ENCODE measurements at regions not wholly inside any gene's neighbourhood (a gene's known extent, or its start where the extent isn't known, plus 50 kb on each side); places are given as distances from the start of the nearest gene placed in this dataset.

DNA sequence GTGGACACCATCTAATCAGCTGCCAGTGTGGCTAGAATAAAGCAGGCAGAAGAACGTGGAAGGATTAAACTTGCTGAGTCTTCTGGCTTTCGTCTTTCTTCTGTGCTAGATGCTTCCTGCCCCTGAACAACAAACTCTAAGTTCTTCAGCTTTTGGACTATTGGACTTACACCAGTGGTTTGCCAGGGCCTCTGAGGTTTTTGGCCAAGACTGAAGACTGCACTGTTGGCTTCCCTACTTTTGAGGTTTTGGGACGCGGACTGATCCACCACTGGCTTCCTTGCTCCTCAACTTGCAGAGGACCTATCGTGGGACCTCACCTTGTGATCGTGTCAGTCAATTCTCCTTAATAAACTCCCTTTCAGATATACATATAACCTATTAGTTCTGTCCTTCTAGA, 696.1 kb upstream of the NCAM2 start:
- no peak for DNase-seq

DNA sequence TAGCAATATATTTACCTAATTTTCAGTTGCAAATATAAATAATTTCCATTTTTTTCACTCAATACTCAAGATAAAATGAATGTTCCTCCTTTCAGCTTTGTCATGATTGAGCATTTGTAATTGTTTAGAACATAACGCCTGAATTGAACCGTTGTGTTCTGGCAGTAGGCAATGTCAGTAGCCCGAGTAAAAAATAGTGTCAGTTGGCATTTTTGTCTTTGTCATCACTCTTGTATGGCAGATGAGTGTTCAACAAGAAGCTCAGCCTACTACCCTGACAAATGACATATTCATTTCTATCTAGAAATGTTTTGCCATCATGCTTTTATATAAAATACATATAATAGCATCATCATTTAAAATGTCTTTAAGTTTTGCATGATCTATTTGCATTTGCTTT, 691.4 kb upstream of the NCAM2 start:
- DNase-seq: no peak

DNA sequence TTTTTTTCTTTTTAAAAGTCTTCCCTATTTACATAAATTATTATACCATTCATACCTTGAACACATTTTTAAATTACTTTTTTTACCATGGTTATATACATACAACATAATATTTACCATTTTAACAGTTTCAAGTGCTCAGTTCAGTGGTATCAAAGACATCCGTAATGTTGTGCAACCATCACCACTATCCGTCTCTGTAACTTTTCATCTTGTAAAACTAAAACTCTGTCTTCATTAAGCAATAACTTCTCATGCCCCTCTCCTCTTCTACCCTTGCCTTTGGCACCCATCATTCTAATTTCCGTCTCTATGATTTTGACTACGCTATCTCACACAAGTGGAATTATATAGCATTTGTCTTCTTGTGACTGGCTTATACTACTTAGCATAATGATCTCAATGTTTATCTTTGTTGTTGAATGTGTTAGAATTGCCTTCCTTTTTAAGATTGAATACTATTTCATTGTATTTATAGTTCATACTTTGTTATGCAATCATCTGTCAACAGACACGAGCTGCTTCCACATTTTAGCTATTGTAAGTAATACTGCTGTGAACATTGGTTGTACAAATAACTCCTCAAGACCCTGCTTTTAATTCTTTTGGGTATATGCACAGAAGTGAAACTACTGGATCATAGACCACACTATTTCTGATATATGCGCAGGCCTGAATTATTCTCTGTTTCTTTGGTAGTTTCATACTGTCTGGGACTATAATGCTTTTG, 689.5 kb upstream of the NCAM2 start:
- no peak for DNase-seq

DNA sequence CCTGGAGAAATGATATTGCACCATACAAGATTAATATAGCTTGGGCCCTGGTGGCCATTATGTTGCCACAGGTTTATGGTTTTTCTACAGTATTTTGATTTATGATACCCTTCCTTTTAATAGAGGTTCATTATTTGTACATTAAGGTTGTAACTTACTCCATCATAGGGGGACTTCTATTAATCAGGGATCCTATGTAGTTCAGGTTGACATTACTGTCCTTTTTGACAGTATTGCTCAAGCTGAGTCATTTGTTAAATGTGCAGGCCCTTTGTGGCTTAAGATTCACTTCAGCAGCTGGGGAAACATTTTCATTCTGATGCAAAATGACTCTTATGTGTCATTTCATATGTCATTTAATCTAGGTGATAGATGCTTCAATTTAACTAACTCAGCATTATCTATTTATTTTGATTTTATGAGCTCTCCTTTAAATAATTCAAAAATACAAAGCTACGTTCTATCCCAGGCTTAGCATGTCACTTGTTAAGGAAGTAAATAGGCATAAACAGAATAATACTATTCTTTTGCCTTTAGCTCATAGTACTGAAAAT, 686.9 kb upstream of the NCAM2 start:
- DNase-seq: no peak

DNA sequence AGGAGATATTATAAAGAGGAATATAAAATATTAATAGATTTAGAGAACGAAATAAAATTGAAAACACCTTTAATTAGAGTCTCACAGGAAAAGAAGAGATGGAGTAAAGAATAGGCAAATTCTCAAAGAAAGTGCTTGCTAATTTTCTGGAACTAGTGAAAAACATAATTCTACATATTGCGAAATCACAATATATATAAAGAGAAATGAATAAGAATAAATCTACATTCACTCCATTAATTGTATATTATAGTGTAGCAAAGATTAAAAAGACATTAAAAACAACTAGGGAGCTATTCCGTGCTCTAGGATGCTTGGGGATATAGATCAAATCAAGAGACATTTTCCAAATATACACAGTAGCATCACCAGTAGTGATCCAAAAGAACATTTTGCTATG, 685.2 kb upstream of the NCAM2 start:
- DNase-seq: no peak

DNA sequence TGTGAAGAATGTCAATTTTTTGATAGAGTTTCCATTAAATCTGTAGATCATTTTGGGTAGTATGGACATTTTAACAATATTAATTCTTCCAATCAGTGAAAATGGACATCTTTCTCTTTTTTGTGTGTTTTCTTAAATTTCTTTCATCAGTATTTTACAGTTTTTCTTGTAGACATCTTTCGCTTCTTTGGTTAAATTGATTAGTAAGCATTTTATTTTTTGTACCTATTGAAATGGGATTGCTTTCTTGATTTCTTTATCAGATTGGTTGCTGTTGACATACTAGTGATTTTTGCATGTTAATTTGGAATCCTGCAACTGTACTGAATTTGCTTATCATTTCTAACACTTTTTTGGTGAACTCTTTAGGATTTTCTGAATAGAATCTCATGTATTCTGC, 683.2 kb upstream of the NCAM2 start:
- no peak for DNase-seq

DNA sequence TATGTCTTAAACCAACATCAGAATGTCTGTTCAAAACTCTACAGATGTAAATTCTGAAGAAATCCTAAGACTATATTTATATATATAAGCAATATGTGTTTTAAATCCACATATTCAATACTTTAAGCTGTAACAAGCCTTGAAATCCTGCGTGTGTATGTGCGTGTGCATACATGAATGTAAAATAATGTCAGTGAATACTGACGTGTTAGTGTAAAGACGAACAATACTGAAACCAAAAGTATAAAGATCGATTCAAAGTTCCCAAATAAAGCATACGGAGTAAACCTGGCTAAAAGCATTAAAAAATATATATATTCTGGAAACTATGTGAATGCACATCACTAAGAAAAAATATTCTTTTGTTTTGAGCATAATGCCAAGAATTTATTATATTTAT, 668.6 kb upstream of the NCAM2 start:
- no peak for DNase-seq

DNA sequence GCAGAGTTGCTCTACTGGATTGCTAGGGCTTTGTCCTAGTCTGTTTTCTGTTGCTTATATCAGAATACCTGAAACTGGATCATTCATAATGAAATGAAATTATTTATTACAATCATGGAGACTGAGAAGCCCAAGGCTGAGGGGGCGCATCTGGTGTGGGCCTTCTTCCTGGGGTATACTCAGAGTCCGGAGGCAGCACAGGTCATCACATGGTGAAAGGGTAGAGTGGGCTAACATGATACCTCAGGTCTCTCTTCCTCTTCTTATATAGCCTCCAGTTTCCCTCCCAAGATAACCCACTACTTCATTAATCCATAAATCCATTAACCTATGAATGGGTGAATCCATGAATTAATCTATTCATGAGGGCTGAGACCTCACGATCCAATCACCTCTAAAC, 667.6 kb upstream of the NCAM2 start:
- no peak for DNase-seq

DNA sequence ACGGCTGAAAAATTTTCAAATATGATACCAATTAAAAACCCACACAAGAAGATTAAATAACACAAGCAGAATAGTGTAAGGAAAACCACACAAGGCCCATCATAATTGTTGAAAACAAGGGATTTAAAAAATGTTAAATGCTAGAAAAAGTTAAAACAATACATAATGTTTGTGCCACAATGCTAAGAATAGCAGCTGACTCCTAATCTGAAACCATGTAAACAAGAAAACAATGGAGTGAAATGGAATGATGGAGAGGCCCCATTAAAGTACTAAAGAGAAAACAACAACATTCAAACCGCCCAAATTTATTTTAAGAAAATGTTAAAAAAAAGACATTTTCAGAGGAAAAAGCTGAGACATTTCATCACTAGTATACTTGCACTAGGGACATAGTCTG, 663.6 kb upstream of the NCAM2 start:
- DNase-seq: no peak

DNA sequence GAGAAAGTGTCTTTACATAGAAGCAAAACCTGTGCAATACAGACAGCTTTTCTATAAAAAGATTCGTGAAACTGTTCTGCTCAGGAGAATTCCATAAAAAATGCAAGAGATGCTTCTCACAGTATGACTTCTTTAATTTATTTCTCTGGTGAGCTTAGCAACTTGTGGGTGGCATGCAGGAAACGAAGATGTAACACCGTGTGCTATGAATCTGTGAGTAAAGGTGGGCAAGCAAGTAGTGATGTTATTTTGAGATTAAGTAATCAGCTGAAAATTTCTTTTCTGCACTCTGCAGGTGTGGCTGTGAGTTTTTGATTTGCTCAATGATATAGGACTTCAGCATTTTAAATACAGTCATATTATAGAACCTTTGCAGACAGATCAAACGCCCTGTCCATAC, 656.8 kb upstream of the NCAM2 start:
- DNase-seq: no peak

DNA sequence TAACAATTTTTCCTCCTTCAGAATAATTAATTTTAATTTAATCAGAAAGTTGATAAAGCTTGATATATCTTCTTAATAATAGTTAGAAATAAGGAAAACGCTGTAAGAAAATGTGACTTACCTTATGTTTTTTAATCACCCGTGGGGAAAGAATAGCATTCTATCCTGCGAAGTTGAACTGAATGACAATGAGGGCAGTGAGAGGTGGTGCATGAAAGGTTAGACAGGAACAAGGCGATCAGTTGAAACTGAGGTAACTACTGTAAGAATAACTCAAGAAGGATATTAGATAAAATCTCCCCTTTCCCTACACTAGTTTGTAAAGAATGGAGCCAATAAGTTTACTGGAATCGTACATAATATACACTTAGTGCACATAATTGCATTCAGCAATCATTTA, 655.0 kb upstream of the NCAM2 start:
- no peak for DNase-seq

DNA sequence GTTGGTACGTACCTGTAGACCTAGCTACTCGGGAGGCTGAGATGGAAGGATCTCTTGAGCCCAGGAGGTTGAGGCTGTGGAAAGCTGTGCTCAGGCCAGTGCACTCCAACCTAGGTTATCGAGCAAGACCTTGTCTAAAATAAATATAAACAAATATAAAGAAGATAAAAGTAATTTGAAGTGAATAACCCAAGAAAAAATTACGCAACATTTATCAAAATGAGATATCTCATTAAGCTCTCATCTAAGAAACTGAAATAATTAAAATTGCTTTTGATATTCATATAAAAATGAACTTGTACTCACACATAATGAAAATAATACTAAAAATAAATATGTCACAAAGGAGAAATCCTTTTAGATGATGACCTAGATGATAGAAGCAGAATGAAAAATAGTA, 647.1 kb upstream of the NCAM2 start:
- no peak for DNase-seq

DNA sequence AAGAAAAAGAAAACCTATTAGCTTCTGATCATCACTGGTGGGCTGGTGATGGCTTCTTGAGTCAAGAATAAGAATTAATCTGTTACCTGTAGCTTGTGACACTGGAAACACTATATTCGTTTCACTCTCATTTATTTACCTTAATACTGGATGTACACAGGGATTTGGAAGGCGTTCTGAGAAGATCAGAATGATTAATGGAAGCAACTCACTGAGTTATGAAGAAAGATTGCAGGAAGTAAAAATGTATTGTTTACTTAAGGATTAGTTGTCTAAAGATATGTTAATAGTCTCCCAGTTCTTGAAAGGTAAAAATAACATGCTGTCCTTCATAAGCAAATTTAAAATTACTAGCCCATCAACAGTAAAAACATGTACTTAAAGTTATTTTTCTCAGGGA, 644.9 kb upstream of the NCAM2 start:
- no peak for DNase-seq

DNA sequence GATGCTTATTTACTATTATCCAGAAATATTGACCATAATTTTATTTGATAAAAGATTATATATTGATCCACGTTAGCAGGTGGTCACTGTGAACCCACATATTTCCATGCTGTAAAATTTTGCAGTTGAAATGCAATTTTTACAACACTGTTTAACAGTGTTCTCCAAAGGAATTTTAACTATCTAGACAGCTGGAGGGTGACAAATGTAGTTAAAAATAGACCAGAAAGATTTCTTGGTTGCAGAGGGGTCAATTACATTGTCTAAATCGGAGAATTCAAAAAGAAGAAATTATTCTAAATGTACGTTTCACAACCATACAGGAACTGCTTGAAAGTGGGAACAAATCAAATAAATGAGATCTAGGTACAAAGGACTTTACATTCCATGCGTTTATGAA, 625.2 kb upstream of the NCAM2 start:
- no peak for DNase-seq

DNA sequence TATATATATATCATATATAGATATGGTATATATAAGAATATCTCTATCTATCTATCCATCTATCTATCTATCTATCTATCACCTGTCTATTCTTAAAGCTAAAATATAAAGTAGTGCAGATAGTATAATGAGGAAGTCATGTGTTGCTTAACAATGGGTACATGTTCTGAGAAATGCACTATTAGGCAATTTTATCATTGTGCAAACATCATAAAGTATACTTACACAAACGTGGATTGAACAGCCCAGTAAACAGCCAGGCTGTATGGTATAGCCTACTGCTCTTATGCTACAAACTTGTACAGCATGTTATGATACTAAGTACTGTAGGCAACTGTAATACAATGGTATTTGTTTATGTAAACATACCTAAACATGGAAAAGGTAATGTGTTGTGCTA, 621.0 kb upstream of the NCAM2 start:
- DNase-seq: no peak

DNA sequence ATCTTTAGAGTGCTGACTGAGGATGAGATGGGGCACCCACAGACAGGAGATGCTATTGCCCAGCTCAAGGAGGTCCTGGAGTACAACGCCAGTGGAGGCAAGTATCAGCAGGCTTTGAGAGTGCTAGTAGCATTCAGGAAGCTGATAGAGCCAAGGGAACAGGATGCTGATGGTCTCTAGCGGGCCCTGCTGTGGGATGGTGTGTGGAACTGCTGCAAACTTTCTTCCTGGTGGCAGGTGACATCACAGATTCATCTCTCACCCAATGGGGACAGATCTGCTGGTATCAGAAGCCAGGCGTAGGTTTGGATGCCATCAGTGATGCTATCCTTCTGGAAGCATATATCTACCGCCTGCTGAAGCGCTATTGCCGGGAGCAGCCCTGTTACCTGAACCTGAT, 609.8 kb upstream of the NCAM2 start:
- DNase-seq: no peak

DNA sequence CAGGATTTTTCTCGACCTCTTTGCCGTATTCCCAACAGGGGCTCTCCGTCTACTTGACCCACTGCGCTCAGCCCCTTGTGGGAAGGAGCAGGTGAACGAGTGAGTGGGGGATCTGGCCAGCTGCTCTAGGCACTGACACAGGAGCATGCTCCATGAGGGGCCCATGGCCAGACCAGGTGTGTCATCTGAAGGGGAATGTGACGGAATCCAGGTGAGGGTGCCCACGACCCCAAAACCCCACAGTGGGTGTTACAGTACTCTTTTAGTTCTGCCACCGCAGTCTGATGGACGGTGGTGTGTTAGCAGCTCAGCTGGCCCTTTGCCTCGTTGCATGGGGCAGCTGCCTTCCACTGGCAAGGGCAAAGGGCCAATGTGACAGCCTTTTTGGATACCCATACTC, 601.4 kb upstream of the NCAM2 start:
- DNase-seq: no peak

DNA sequence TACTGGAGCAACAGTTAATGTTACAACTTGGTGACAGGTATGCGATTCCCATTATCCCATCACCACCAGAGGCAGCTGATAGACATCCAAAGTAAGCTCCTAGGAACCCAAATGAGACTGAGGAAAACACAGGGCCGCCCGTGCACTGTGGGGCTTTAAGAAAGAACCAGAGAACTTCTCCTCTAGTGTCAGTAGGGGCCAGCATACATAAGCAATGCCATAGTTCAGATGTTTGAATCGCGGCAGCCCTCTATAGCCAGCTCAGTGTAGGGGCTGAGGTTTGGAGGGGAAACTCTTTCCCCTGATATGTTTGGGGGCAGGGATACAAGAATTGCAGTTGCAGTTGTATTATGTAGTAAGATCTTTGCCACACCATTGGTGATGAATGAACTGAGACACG, 593.3 kb upstream of the NCAM2 start:
- no peak for DNase-seq

DNA sequence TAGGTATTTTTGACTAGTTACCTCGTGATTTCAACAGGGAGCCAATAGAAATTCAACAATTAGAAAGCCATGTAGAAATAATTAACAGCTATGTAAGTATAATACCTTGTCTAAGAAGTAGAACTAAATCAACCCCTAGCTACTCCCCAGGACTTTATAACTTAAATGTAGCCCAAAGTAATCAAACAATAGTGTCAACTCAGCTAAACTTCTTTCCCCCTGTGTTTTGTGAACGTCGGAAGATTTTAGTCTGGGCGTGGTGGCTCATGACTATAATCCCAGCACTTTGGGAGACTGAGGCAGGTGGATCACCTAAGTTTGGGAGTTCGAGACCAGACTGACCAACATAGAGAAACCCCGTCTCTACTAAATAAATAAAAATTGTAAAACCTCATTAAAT, 579.9 kb upstream of the NCAM2 start:
- no peak for DNase-seq

DNA sequence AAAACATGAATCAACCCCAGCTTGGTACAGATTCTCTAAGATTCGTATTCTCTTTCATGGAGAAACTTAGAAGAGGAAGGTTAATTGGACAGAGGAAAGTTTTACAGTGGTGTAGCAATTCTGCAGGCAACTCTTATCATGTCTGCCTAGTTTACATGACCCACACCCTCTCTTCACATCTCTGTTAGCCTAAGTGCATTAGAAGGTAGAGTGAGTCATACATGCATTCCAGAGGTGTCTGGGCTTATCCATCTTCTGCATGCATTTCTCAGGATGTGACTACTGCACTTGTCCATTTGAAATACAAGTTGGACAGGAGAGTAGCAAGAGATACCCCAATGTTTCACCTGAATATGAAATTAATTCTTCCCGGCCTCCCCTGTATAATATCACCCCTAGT, 578.4 kb upstream of the NCAM2 start:
- DNase-seq: no peak

DNA sequence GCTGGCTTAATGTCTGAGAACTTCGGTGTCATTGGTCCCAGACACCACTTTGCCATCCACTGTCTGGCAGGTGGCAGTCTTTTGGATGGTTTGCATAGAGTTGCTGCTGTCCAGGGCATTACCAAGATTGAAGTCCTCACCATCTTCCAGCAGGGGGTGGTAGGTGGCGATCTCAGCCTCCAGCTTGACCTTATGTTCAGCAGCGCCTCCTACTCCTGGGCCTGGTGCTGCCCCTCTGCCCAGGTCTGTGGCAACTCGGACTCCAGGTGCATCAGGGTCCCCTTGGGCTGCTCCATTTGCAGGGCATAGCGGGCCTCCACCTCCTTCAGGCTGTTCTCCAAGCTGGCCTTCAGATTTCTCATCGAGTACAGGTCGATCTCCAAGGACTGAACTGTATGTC, 573.3 kb upstream of the NCAM2 start:
- no peak for DNase-seq

DNA sequence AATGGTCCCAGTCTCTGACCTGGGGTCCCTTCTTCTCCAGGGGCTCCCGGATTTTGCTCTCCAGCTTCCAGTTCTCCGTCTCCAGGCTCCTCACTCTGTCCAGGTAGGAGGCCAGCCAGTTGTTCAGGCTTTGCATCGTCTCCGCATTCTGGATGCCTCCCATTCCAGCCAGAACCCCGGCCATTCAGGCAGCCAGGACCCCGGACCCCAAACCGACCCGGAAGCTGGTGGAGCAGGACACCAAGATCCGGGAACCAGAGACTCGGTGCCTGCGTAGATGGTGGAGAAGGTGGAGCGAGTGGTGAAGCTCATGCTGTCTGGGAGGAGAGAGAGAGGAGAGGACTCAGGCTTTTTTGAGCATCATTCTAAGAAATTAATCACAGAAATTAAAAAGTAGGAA, 572.4 kb upstream of the NCAM2 start:
- DNase-seq: no peak

DNA sequence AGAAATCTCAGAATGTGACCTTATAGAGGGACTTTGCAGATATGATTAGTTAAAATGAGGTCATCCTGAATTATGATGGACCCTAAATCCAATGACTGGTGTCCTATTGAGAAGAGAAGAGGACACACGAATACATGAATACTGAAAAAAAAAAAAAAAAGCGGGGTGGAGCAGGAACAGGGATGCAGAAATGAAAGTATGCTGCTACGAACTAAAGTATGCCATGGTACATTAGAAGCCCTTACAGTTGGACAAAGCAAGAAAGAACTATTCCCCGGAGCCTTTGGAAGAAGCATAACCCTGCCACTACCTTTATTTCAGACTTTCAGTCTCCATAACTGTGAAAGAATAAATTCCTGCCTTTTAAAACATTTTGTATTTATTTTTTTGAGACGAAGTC, 557.9 kb upstream of the NCAM2 start:
- DNase-seq: no peak

DNA sequence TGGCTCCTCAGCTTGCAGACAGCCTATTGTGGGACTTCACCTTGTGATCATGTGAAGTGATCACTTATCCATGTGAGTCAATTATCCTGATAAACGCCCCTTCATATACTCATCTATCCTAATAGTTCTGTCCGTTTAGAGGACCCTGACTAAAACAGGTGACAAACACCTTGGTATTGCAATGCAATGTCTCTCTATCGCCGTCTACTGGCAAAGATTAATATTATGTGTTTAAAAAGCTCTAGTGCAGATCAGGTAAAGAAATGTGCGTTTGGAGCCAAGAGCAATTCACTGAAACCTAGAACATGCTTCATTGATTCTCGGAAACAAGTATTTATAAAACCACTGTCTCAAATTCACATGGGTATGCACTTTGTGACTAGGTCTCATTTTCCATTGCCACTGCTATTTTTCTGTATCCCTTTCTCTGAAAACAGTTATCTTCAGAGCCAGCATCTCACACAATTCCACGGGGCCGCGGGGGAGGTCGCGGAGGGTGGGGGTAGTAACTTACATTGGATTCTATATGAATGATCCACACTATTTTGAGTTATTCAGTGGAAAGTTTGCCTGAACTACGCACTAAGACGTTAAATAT, 554.6 kb upstream of the NCAM2 start:
- DNase-seq: no peak

DNA sequence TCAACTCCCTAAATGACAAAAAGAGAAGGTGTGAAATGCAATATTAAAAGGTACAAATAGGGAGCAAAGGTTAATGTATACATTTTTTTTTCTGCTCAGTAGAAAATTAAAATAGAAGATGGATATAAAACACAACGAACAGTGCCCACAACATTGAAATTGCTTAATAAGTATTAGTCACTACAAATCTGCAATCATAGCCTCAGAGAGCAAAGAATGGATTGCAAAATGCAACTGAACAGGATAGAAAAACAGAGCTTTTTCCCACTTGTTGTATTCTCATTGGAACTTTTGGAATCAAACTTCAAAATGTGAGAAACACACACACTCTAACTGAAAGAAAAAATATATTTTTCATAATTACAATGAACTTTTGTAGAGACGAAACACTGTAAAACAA, 552.2 kb upstream of the NCAM2 start:
- no peak for DNase-seq

Measured in activated T-cell treated with anti-CD3 and anti-CD28 coated beads, Interleukin-2, amount 50 U/mL, for 48 hours (primary cell).